ENCODE measurements at regions not wholly inside any gene's neighbourhood (a gene's known extent, or its start where the extent isn't known, plus 50 kb on each side); places are given as distances from the start of the nearest gene placed in this dataset.

DNA sequence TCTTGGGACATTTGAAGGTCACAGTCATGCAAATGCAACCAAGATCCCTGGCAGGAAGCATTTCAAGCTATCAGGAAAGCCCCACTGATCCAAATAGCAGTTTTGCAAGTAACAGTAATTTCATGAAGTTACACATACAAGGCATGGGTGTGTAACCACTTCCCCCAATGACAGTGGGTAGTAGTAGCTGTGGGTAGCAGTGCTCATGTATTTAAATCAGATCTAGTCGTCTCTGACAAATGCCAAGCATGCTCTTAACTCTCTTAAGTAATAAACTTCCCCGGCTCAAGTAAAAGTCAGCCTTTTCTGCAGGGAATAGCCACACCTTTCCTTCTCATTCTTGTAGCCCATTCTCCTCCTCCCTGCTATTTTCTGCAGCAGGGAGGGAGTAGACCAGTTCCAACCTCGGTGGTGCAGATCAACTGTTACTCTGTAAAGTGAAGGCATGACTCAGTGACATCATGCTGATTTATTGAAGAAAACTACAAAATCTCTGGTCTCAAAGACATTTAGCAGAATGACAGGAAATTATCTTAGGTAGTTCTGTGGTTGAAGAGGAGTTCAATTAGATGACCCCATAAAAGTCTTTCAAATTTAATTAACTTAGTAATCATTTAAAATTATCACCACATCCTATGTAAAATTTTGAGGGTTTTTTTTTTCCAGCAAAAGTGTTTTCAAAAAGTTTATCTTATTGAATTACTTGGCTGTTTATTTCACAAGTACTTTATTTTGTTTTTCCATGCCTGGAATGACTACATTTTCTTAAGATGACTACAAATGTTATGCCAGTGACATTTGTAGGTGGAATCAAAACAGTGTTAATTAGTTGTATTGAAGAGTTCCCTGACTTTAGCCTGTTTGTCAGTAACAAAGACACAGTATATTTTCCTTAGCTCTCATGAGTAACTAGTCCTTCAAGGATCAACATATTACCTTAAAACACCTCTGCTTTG, 568.3 kb downstream of the INHBA start:
- 84% methylated on average over 3 of the region's 3 CpGs; no CpG with 5 or more reads in 1 of the 2 experiments for WGBS, 2 experiments (ENCODE audit: extremely low coverage in 1 of 2, insufficient coverage in 1 of 2, insufficient read length in 1 of 2, insufficient replicate concordance in 2 of 2, low coverage in 1 of 2, low lambda C conversion rate in 2 of 2, missing lambda C conversion rate in 1 of 2)
- H3K27ac ChIP-seq (ENCODE audit: low read depth, low read length): no peak overlapping the region
- H3K18ac ChIP-seq (ENCODE audit: extremely low read depth, low read length): no peak overlapping the region
- no peaks in the 10 kb centered on the region for H3K79me2 ChIP-seq (ENCODE audit: control insufficient read depth in 1 of 2, insufficient read depth in 2 of 2, low read length in 2 of 2)
- DNase-seq (ENCODE audit: low read depth in 1 of 2, low spot score in 2 of 2) (no peak), FAIRE-seq (no peak)
- H3K14ac ChIP-seq (ENCODE audit: insufficient read length): no peak overlapping the region
- H2BK20ac ChIP-seq (ENCODE audit: low read length): no peak overlapping the region
- H2BK5ac ChIP-seq (ENCODE audit: low read depth, low read length): no peak overlapping the region
- no peak overlapping the region for H3K23ac ChIP-seq (ENCODE audit: insufficient read length)
- H2BK12ac ChIP-seq (ENCODE audit: low read depth, low read length): no peak overlapping the region
- no peak overlapping the region for H2AFZ ChIP-seq (ENCODE audit: low read length)
- no peak overlapping the region for H4K8ac ChIP-seq (ENCODE audit: extremely low read depth, insufficient read depth, low read length)
- H4K5ac ChIP-seq (ENCODE audit: insufficient read length, low read depth, low read length): no peak overlapping the region
- H3K4me2 ChIP-seq (ENCODE audit: insufficient read depth in 1 of 2, low read depth in 2 of 2, low read length in 2 of 2): no peak overlapping the region
- no peak overlapping the region for H2AK5ac ChIP-seq (ENCODE audit: low read depth, low read length)
- H2BK120ac ChIP-seq (replicated peaks; ENCODE audit: low read depth, low read length): no peak overlapping the region
- CTCF ChIA-PET (ENCODE audit: partially characterized antibody): no interaction called here
- H4K20me1 ChIP-seq (replicated peaks in 1 of 2; ENCODE audit: control insufficient read depth in 1 of 2, insufficient read depth in 2 of 2, low read length in 2 of 2): no peaks in the 10 kb centered on the region
- peaks cover 0 to 3% (median 3%) of the 10 kb centered on the region in 4 experiments; a peak in 3 of 7 replicates for H3K4me1 ChIP-seq (replicated peaks in 1 of 4; ENCODE audit: control insufficient read depth in 3 of 4, insufficient read depth in 4 of 4, low read length in 3 of 4)
- no peak overlapping the region for H3K9ac ChIP-seq (replicated peaks in 1 of 4; ENCODE audit: extremely low read depth in 1 of 4, low read depth in 3 of 4, low read length in 3 of 4)
- H3K4me3 ChIP-seq (ENCODE audit: extremely low read depth in 1 of 4, insufficient read depth in 2 of 4, low read depth in 3 of 4, low read length in 4 of 4): no peak overlapping the region
- H3K56ac ChIP-seq (replicated peaks; ENCODE audit: insufficient read length, low read depth, low read length): no peak overlapping the region
- H3K4ac ChIP-seq (replicated peaks; ENCODE audit: insufficient read length, low read depth, low read length): no peak overlapping the region
- H4K91ac ChIP-seq (replicated peaks; ENCODE audit: insufficient read length, low read length): no peak overlapping the region
- H2BK15ac ChIP-seq (ENCODE audit: low read length): no peak overlapping the region
- H3K36me3 ChIP-seq (ENCODE audit: control insufficient read depth in 2 of 4, insufficient read depth in 4 of 4, low read length in 3 of 4): no peaks in the 10 kb centered on the region
- H3K9me3 ChIP-seq (ENCODE audit: insufficient read depth in 2 of 2, low read depth in 1 of 2, low read length in 1 of 2): no peaks in the 10 kb centered on the region
- no peaks in the 10 kb centered on the region for H3K23me2 ChIP-seq (ENCODE audit: low read depth, low read length)
- no peaks in the 10 kb centered on the region for H3K79me1 ChIP-seq (ENCODE audit: low read depth, low read length)
- POLR2A ChIA-PET (ENCODE audit: partially characterized antibody): no interaction called here
- H3K27me3 ChIP-seq (replicated peaks in 1 of 4; ENCODE audit: control insufficient read depth in 3 of 4, extremely low read depth in 1 of 4, insufficient read depth in 3 of 4, low read length in 3 of 4): no peaks in the 10 kb centered on the region
- no peak for TF ChIP-seq POU5F1 (IDR thresholded peaks at IDR 0.05; ENCODE audit: low read depth, low read length)
- TF ChIP-seq GTF2F1 (IDR thresholded peaks at IDR 0.05; ENCODE audit: borderline replicate concordance, low read depth, low read length): no peak
- TF ChIP-seq POLR2AphosphoS5 (IDR thresholded peaks at IDR 0.05; ENCODE audit: low read depth, low read length): no peak
- no peak for TF ChIP-seq SUZ12 (IDR thresholded peaks at IDR 0.05; ENCODE audit: low read length)
- TF ChIP-seq PHF8 (conservative IDR thresholded peaks at IDR 0.05; ENCODE audit: low read depth, low read length): no peak
- no peak for TF ChIP-seq SIRT6 (IDR thresholded peaks at IDR 0.05; ENCODE audit: low read length)
- no peak for TF ChIP-seq RAD21 (IDR thresholded peaks at IDR 0.05 in 1 of 2, conservative IDR thresholded peaks at IDR 0.05 in 1 of 2; ENCODE audit: low read depth in 2 of 2, low read length in 2 of 2)
